NCI-H345 treated with DMSO at 0.1 percent for 48 hours (cell line): ENCODE measurements at regions not wholly inside any gene's neighbourhood (a gene's known extent, or its start where the extent isn't known, plus 50 kb on each side); places are given as distances from the start of the nearest gene placed in this dataset.
"Not testable (repeated sequence)": the region's sequence is repeated elsewhere in the genome, so short reads cannot be mapped to it uniquely, and the experiment has no call there.

Experiments
- DNase-seq: peaks from one replicate; lab custom pipeline; 2025; ENCODE audit not compliant: unreplicated experiment; lab: John Stamatoyannopoulos, UW

DNA sequence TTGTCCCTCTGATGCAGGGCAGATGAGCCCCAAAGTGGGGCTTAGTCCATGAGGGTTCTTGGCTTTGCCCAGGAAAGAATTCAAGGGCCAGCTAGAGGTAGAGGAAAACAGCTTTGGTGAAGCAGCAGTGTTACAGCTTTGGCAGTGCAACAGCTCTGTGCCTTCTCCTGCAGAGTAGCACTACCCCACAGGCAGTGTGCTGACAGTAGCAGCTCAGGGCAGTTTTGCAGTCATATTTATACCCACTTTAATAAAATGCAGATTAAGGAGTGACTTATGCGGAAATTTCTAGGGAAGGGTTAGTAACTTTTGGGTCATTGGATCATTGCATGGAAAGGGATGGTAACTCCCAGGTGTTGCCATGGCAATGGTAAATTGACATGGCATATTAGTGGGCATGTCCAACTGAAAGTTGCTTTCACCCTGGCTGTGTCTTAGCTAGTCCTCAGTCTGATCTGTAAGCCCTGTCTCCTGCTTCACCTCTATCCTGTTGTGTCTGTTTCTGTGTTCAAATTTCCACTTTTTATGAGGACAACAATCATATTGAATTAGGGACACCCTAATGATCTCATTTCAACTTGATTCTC, 241.3 kb upstream of the C2CD4B start:
- no peak for DNase-seq

DNA sequence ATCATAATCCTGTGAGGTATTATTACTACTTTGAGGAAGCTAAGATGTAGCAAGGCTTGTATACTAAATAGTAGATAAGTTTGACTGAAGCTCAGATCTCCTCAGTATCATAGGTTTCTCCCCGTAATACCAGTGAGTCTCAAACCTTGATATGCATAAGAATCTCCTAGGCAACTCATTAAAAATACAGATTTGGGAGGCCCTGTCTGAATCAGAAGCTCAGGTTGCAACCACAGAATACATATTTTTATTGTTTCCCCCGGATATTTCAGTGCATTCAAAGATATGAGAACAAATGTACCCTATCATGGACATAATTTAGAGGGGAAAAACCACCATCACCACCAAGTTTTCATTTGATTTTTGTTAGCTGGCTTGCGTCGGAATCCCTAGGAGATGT, 242.1 kb upstream of the C2CD4B start:
- DNase-seq = no peak

DNA sequence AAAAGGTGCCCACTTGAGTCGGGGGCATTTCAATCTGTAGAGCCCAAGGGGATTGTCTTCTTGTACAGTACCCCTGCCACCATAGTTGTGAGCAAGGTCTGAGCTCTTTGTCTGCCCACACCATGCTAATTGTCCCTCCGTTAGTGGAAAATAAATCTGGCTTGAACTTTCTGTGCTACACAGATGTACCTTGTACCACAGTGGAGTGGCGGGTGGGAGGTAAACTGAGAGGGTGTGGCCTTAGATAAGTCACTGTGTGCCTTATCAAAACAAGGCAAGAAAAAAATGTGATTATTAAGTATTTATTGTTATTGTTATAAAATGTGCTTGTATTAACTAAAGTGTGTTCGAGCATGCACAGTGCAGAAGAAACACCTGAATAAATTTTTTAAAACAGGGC, 242.9 kb upstream of the C2CD4B start:
- no peak for DNase-seq

DNA sequence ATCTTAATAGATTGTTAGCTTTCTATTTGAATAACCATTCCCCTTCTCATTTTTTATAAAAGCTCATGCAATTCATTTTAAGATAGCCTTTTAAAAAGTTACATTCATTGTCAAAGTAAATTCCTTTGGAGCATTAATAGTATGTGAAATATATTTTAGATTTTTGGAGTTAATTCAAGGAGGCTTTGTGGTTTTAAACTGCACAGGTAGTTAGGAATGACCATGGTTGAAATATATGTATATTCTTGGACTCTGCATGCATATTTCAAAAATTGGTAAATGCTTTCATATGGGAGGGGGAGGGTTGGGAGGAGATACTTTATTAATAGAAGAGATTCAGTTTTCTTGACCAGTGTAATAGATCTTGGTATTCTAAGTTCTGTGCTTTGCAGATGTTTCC, 244.4 kb upstream of the C2CD4B start:
- no peak for DNase-seq

DNA sequence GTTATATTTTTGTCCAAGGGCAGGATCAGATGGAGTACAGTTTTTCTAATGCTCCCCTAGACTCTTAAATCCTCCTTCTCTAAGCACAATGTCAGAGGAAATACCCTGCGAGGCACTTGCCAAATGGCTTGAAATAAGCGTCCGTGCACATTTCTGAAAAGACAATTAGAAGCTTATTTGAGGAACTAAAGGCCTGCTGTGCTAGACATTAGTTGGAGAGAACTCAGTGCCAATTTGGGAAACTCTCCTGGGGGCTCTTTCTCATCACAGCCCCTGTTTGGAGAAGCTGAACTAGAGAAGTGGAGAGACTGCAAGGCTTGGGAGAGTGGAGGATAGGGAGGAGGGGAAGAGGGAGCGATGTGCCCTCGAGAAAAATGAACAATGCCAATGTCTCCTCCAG, 247.6 kb upstream of the C2CD4B start:
- DNase-seq = no peak

DNA sequence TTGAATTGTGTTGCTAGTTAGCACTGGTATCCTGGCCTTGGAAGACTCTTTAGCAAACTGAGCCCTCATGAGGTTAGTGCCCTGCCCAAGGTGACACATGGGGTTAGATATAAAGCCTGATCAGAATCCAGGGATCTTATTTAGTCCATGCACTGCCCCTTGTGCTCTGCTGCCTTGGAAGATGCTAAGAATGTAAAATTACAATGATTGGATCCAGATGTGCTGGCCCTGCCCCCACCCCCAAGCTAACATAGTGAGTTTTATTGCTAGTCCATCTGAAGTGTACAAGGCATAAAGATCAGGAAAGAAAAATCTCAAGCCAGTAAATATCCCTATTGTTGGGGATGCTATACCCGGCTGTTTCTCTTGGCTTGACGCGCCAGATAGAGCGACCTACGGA, 248.1 kb upstream of the C2CD4B start:
- DNase-seq = no peak

DNA sequence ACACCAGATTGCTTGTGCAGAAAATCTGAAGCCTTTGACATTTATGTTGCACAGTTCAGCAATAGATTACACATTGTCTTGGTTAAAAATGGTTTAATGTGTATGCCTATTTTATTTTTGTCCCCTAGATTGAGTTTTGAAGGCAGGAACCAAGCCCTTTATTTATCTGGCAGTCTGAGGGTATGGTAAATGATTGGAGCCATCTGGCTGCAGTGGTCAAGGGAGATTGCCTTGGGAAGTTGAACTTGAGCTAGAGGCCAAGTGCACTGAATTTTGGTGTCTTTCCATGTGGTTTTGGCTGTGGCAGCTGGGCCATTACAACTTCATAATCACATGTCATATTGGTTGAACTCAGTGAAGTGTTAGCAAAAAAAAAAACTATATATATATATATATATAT, 248.7 kb upstream of the C2CD4B start:
- DNase-seq = no peak

DNA sequence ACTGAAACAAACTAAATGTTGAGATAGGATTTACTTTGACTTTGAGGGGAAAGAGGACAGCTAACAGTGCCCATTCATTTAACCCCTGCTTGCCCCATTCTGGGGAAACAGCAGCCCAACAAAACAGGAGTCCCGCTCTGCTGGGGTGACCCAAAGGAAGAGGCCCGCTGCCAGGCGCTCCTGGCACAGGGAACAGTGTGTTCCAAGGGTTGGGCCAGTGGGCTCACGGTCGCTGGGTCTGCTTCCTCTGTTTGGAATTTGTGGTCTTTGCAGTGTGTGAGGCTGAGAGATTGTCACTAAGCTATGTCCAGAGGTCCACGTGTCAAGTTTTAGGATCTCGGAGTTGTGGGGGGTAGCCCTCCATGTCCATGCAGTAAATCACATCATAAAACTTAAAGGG, 250.4 kb upstream of the C2CD4B start:
- no peak for DNase-seq

DNA sequence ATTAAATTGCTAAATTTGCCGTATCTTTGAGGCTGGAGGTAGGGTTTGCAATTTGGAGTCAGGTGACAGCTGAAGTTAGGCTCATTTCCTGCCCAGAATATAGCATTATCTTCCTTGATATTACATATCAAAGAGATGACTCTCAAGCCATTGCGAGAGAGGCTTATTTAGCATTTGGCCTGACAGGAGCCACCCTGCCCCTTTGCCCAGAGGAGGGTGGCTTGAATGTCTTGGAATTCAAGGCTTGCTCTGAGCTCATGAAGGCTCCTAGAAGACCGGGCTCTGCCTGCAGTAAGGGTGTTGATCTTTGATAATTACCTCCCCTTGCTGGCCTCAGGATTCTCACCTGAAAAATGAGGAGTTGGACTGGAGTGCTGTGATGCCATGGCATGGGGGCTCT, 251.4 kb upstream of the C2CD4B start:
- DNase-seq = no peak

DNA sequence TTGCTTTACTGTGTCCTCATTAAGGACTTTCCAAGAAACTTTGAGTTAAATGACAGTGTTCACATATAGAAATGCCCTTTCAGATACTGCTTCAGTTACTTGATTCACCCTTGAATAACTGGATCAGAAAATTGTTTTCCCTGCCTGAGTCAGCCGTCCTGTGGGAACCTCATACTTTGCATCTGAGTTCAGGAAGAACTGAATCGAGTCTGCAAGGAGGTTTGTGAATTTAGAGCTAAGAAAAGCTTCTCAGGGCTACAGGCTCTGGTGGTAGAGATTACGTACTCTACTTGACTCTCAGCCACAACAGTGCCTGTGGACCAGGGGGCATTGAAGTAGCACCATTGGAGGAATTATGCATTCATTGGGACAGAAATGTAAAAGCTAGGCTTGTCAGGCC, 252.4 kb upstream of the C2CD4B start:
- no peak for DNase-seq

DNA sequence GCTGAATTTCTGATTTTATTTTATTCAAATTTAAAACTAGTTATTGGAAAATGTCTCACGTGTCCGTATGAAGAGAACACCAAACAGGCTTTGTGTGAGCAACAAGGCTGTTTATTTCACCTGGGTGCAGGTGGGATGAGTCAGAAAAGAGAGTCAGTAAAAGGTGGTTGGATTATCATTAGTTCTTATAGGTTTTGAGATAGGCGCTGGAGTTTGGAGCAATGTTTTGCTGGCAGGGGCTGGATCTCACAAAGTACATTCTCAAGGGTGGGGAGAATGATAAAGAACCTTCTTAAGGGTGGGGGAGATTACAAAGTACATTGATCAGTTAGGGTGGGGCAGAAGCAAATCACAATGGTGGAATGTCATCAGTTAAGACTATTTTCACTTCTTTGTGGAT, 253.4 kb upstream of the C2CD4B start:
- DNase-seq = not testable (repeated sequence)

DNA sequence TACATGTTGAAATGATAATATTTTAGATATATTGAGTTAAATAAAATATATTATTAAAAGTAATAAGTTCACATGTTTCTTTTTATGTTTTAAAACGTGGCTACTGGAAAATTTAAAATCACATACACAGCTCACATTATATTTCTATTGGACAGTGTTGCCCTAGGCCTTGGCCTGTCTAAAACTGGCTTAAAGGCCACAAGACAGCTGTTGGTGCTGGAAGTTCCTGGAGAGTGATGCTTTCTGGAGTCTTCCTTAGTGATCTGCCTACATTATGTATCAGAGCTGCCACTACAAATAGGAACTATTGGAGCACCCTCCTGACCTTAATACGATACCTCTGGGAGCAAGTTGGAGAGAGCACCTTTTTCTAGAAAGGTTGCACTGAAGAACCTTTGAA, 254.1 kb upstream of the C2CD4B start:
- no peak for DNase-seq

DNA sequence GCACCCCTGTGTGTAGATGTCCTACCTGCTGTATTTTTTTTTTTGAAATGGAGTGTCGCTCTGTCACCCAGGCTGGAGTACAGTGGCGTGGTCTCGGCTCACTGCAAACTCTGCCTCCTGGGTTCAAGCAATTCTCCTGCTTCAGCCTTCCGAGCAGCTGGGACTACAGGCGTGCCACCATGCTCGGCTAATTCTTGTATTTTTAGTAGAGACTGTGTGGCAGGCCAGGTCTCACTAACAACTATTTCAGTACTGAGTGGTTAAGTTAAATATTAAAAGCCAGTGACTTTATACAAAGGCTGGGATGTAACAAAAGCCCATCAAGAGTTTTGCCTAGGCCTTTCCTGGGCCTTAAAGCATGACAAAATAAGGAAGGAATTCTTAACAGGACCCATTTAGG, 255.3 kb upstream of the C2CD4B start:
- DNase-seq = not testable (repeated sequence)

DNA sequence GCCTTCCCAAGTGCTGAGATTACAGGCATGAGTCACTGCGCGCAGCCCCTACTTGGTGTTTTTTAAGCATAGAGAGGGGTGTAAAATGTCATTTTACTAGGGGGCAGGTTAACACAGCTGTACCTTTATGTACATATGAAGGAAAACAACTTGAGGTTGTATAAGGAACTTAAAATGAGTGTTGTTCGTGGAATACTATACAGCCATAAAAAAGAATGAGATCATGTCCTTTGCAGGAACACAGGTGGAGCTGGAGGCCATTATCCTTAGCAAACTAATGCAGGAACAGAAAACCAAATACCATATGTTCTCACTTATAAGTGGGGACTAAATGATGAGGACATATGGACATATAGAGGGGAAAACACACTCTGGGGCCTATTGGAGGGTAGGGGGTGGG, 256.2 kb upstream of the C2CD4B start:
- DNase-seq = no peak

DNA sequence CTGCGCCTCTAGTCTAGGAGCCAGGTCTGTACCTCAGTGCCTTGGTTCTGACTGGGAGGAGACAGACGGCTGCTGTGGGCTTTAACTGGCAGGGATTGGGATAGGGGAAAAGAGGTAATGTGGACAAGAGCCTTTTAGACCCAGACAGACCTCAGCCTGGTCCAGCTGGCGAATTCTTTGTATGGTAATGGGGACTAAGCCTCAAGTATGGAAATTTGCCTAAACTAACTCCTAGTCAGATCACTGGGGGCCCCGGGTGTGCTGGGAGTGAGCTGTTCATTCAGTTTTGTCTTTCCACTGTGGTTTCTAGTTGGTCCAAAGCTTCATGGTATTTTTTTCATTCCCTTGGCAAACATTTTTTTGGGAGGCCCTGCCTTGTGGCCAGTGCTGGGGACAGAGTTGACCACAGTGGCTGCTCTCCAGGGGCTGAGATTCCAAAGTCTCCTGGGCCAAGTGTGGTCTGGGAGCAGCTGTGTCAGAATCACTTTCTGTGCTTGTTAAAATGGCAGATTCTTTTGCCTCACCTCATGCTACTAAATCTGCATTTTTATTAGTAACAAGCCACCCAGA, 261.4 kb upstream of the C2CD4B start:
- DNase-seq = no peak

DNA sequence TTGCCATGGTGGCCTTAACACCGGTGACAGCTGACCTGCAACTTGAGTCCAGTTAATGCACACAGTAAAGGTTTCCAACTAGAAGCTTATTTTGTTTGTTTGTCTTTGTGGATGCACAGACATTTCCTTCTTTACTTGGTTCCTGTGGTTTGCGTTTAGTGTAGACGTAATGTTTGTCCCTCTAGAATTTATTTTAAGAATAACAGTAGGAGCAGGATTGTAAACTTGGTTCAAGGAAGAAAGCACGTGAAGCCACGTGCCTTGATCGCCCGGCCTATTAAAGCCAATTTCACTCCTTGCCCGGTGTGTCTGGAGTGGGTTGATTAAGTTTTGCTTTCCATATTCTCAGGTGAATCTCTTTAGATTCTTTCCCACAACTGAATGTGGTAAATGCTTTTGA, 263.2 kb upstream of the C2CD4B start:
- no peak for DNase-seq

DNA sequence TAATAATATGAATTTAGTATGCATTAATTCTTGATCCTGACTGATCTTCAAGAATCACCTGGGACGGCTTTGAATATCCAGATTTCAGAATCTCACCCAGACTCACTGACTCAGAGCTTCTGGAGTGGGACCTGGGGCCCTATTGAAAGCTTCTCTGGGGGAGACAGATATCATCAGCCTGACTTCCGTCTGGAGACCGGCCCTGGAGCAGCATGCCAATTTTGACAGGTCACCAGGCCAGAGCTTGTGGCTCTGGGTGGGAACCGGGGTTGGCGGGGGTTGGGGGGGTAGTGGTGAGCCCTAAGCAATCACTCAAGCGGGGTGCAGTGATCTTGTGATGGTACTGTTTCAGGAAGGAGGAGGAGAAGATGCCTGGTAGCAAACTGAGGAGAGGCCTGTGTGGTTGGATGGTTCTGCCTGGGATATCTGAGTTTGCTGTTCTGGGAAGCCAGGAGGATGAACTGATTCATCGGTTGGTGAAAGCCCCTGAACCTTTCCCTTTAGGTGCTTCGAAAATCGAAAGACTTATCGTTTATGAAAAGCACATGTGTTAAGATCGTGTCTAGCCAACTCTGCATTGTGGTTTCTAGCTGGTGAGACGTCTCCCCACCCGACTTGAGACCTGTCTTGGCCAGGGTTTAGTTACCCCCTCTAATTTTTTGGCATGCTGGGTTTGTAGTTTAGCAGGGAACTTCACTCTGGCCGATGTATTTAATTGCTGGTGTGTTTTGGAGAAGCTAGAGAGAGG, 263.9 kb upstream of the C2CD4B start:
- no peak for DNase-seq

DNA sequence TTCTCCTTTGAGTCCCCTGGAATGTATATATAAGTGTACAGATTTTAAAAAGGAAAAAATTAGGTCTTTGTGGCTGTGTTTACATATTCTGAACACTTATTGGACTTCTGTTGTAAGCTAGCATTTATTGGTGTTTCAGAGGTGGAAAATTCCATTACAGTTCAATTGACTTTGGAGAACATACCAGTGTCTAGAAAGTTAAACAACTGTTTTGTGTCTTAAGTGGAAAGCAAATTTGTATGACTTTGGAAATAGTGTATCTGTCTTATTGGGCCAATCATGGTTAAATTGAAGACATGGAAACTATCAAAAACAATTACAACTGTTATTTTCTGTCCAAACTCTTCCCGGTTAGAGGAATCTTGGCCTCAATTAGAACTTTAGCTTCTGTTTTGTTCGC, 265.0 kb upstream of the C2CD4B start:
- no peak for DNase-seq

DNA sequence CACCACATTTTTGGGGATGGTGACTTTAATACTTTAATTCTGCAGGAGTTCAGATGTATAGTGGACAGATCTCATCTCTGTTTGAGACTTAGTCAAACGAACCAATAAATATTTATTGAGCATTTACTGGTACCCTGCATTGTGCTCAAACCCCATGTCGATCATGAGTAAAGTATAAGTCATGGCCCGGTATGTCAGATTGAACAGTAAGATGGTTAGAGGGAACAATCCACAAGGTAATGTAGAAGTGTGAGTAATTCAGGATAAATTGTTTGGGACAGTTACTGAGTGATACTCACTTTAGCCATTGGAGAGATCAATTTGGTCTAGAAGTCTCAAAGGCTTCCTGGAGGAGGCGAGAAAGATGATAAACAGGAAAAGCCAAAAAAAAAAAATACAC, 265.5 kb upstream of the C2CD4B start:
- DNase-seq = no peak

DNA sequence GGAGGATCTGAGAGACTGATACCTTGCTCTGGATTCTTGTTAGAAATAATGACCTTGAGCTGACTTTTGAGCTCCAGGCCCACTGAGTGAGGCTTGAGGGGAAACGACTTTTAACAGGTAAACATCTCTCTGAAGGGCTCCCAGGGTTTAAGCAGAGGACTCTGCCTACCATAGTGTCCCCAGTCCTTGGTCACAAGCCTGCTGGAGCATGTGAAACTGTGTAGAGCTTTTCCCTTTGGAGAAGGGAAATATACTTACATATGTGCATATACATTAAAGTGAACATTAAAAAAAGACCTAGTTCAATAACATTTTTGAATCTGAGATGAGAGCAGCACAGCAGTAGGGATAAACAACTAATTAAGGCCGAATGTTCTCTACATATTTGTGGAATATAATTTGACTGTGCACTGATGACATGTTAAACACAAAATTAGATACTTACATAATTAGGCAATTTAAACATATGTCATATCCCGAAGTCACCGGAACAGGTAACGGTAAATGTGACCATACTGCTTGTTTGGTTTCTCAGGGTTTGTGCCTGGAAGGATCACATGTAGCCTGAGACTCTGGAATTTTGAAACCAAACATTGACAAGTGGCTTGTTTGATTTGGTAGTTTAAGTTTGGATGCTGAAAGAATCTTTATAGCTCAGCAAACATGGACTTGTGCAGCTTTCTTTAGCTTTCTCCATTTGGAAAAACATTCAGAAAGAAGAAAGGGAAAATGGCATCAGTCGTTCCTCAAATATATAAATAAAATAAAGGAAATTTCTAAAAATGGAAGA, 266.1 kb upstream of the C2CD4B start:
- DNase-seq = no peak

DNA sequence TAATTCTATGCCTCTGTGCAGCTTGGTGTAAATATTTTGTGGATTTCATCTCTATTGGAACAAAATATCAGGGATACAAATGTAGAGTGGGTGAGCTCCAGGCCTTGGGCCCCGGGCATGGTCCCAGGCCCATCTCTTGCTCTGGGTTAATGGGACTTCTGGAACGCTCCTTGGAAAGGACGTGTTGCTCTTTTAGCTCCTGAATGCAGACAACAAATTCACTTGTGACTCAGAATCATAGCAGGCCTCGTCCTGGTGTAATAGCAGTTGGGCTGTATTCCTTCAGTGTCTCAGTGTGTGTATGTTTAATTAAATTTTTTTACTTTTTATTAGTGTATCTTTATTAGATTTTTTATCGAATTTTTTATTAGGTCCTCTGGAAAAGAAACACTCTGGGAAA, 266.7 kb upstream of the C2CD4B start:
- DNase-seq = no peak
